Transverse colon (tissue), 4 donors: ENCODE measurements at regions not wholly inside any gene's neighbourhood (a gene's known extent, or its start where the extent isn't known, plus 50 kb on each side); places are given as distances from the start of the nearest gene placed in this dataset.

Source experiments
- DNase-seq: peaks from one replicate; pipeline ENCODE4 v3.0.0-alpha.2; 2019
- H3K27ac ChIP-seq, 4 donors: fragments of 200-600 bp; sonication (generic); 2 replicates each; pipeline ENCODE4 v1.5.1; 2016 to 2018; ENCODE audit warnings: inconsistent platforms in 4 of 4
- H3K27me3 ChIP-seq: fragments of 200-600 bp; sonication (generic); 2 replicates; pipeline ENCODE4 v1.5.1; 2017; ENCODE audit warnings: inconsistent platforms
- H3K36me3 ChIP-seq, 4 donors: fragments of 200-600 bp; sonication (generic); 2 replicates each; pipeline ENCODE4 v1.5.1; 2017 to 2019; ENCODE audit warnings: inconsistent platforms in 4 of 4
- H3K4me1 ChIP-seq, 4 donors: fragments of 200-600 bp; sonication (generic); 2 replicates each; pipeline ENCODE4 v1.5.1; 2017 to 2020; ENCODE audit warnings: inconsistent platforms in 4 of 4
- H3K4me3 ChIP-seq, 4 donors: fragments of 200-600 bp; sonication (generic); 1 replicate in 1 of 4; 2 replicates in 3 of 4; pipeline versions ENCODE4 v1.5.1 to v1.6.1; 2017 to 2019; ENCODE audit warnings: inconsistent platforms in 4 of 4
- H3K9me3 ChIP-seq, 2 donors: fragments of 200-600 bp; sonication (generic); 2 replicates each; pipeline ENCODE4 v1.5.1; 2017 to 2019; ENCODE audit warnings: inconsistent platforms in 2 of 2
- EP300 ChIP-seq: sonication (generic); formaldehyde crosslinking; IDR thresholded peaks from one replicate; pipeline ENCODE4 v1.6.1; 2017; ENCODE audit warnings: antibody characterized with exemption, low read depth
- POLR2A ChIP-seq: fragments of 450-650 bp; IDR thresholded peaks from one replicate; pipeline ENCODE4 v1.6.1; 2016; ENCODE audit warnings: antibody characterized with exemption, mild to moderate bottlenecking, moderate library complexity
- POLR2AphosphoS5 ChIP-seq, 3 donors: sonication (generic); formaldehyde crosslinking; IDR thresholded peaks; one replicate each; pipeline ENCODE4 v1.6.1; 2016; ENCODE audit warnings: antibody characterized with exemption in 3 of 3
- WGBS, 2 donors: methylation state at CpG; one replicate each; pipeline ENCODE4 v1.1.5; 2018; ENCODE audit warnings: low coverage in 1 of 2; 5-methylcytosine and 5-hydroxymethylcytosine counted together
- in situ Hi-C, 4 donors: fragments of 200-750 bp; cut with MboI; loops; one replicate each; pipeline versions ENCODE4 v1.15.0 to v1.15.1; 2017; ENCODE audit warnings: low sequenced_read_pairs in 3 of 4, low pct_ligation_motif_present in 1 of 4, low pct_unique_long_range_greater_than_20kb in 1 of 4
- intact Hi-C: fragments of 100-400 bp; cut with DNase I; formaldehyde crosslinking; loops from one replicate; pipeline ENCODE4 v1.15.1; 2023; ENCODE audit warnings: low total_unique reads
- TF ChIP-seq, protein P1 (sequence below), 5 experiments: fragments of 200-600 bp in 3 of 5; fragments of 450-650 bp in 2 of 5; sonication (generic) in 3 of 5; IDR thresholded peaks; 1 replicate in 2 of 5; 2 replicates in 3 of 5; pipeline ENCODE4 v1.5.1; 2016 to 2017; ENCODE audit warnings: antibody characterized with exemption in 5 of 5, inconsistent platforms in 3 of 5, mild to moderate bottlenecking in 2 of 5, moderate library complexity in 1 of 5

DNA sequence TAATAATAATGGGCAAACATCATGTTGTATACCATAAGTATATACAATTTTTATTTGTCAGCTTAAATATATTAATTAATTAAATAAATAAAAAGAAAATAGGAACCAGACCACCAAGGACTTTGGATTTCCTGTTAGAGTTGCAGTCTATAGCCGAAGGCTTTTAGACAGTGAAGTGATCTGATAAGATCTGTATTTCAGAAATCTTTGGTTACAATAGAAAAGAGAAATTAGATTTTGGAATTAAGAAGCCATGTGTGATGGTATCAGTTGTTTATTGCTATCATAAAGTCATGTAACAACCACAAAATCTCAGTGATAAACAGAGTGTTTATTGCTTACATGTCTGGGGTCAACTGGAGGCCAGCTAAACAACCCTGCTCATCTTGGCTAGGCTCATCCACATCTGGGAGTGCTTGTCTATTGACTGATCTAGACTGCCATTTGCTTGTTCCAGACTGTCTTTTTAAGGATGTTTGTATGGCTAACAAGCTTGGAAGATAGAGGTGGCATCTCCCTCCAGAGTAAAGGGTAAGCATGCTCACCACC, 142.1 kb upstream of the USP9X start:
- whole genome bisulfite sequencing, 2 donors: 85 to 88% methylated on average over 1 of the region's 1 CpG
- no peak overlapping the region for H3K27ac ChIP-seq
- no peak for TF ChIP-seq POLR2AphosphoS5 (IDR thresholded peaks at IDR 0.05)
- no peak for TF ChIP-seq EP300
- TF ChIP-seq, protein P1, sequence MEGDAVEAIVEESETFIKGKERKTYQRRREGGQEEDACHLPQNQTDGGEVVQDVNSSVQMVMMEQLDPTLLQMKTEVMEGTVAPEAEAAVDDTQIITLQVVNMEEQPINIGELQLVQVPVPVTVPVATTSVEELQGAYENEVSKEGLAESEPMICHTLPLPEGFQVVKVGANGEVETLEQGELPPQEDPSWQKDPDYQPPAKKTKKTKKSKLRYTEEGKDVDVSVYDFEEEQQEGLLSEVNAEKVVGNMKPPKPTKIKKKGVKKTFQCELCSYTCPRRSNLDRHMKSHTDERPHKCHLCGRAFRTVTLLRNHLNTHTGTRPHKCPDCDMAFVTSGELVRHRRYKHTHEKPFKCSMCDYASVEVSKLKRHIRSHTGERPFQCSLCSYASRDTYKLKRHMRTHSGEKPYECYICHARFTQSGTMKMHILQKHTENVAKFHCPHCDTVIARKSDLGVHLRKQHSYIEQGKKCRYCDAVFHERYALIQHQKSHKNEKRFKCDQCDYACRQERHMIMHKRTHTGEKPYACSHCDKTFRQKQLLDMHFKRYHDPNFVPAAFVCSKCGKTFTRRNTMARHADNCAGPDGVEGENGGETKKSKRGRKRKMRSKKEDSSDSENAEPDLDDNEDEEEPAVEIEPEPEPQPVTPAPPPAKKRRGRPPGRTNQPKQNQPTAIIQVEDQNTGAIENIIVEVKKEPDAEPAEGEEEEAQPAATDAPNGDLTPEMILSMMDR (IDR thresholded peaks at IDR 0.05): no peak
- TF ChIP-seq POLR2A: no peak
- in situ Hi-C loops: no loop called here
- DNase-seq: no peak
- no peaks in the 10 kb centered on the region for H3K4me1 ChIP-seq
- no peak overlapping the region for H3K4me3 ChIP-seq
- H3K27me3 ChIP-seq: no peaks in the 10 kb centered on the region
- H3K9me3 ChIP-seq: no peaks in the 10 kb centered on the region
- no peaks in the 10 kb centered on the region for H3K36me3 ChIP-seq
- intact Hi-C loops: no loop called here

DNA sequence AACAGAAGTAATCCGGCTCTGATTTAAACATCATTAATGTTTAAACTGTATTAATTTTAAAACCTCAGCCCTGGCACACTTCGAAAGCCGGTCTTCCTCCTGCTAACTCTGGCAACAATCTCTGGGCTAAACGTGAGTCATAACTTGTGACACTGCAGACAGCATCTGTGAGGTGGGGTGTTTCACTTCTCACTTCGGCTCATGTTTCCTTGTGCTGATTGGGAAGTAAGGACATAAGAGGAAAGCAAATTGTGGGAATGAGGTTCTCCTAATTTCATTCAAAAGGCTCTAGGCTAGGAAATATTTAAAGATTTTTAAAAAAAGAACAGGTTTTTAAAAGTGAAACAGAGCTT, 139.9 kb upstream of the USP9X start:
- H3K27me3 ChIP-seq: no peaks in the 10 kb centered on the region
- no peaks in the 10 kb centered on the region for H3K4me1 ChIP-seq
- DNase-seq: peak; percentile 26
- WGBS, 2 donors: 38% methylated on average over 5 of the region's 5 CpGs; no CpG with 5 or more reads in 1 of the 2 donors
- no peaks in the 10 kb centered on the region for H3K9me3 ChIP-seq
- intact Hi-C loops (no loop called here), in situ Hi-C loops (no loop called here)
- TF ChIP-seq, protein P1 (IDR thresholded peaks at IDR 0.05): no peak
- TF ChIP-seq EP300: no peak
- H3K27ac ChIP-seq: peak overlapping the region; percentile 41 to 58 (median 48)
- no peak overlapping the region for H3K4me3 ChIP-seq
- no peaks in the 10 kb centered on the region for H3K36me3 ChIP-seq

DNA sequence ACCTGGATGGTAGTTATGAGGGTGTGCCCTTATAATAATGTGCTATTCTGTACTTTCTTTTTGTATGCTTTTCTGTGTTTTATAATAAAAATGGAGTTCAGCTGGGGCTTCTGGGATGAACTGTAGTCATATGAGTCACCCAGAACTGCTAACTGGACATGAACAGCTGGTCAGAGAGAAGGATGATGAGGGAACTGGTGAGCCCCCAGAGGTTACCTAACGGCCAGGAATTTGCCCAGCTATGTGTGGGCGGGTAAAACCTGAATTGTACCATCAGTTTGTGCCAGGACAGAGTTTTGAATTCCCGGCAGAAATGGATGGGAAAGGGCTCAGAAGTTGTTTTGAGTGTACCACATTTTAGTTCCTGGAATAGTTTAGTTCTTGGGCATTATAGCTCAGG, 138.0 kb upstream of the USP9X start:
- Histone ChIP-seq H3K4me1 (no peaks in the 10 kb centered on the region), H3K27me3 (no peaks in the 10 kb centered on the region), H3K27ac (no peak overlapping the region), H3K9me3 (no peaks in the 10 kb centered on the region), H3K36me3 (no peaks in the 10 kb centered on the region), H3K4me3 (no peak overlapping the region)
- in situ Hi-C loops (no loop called here), intact Hi-C loops (no loop called here)
- no peak for DNase-seq
- WGBS, 2 donors: 72% methylated on average over 3 of the region's 3 CpGs; no CpG with 5 or more reads in 1 of the 2 donors
- TF ChIP-seq POLR2AphosphoS5 (IDR thresholded peaks at IDR 0.05): no peak
- TF ChIP-seq POLR2A: no peak
- no peak for TF ChIP-seq EP300
- TF ChIP-seq, protein P1 (IDR thresholded peaks at IDR 0.05): no peak

DNA sequence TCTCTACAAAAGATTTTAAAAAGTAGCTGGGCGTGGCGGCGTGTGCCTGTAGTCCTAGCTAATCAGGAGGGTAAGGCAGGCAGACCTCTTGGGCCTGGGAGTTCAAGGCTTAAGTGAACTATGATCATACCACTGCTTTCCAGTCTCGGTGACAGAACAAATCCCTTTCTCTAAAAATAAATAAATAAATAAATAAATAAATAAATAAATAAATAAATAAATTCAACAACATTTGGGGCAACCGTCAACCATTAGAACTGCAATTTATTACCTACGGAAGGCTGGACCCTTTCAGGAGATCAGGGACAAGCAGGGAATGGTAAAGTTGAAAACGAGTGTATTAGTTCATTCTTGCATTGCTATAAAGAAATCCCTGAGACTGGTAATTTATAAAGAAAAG, 136.2 kb upstream of the USP9X start:
- H3K36me3 ChIP-seq: no peaks in the 10 kb centered on the region
- no peak for DNase-seq
- no peaks in the 10 kb centered on the region for H3K9me3 ChIP-seq
- no peak overlapping the region for H3K4me3 ChIP-seq
- no peak overlapping the region for H3K27ac ChIP-seq
- TF ChIP-seq POLR2A (no peak), EP300 (no peak), POLR2AphosphoS5 (IDR thresholded peaks at IDR 0.05) (no peak)
- TF ChIP-seq, protein P1 (IDR thresholded peaks at IDR 0.05): no peak
- in situ Hi-C loops: no loop called here
- intact Hi-C loops: no loop called here
- no peaks in the 10 kb centered on the region for H3K27me3 ChIP-seq
- H3K4me1 ChIP-seq: no peaks in the 10 kb centered on the region
- 77% methylated on average over 7 of the region's 7 CpGs; no CpG with 5 or more reads in 1 of the 2 donors for WGBS, 2 donors
